ENCODE measurements at regions not wholly inside any gene's neighbourhood (a gene's known extent, or its start where the extent isn't known, plus 50 kb on each side); places are given as distances from the start of the nearest gene placed in this dataset.

- Histone ChIP-seq H3K27me3 (ENCODE audit: control insufficient read depth, insufficient read depth, low read length) (no peaks in the 10 kb centered on the region; the same call in 1 of the 2 replicates), H3K36me3 (ENCODE audit: control insufficient read depth, insufficient read depth, low read length) (no peaks in the 10 kb centered on the region), H3K4me3 (ENCODE audit: low read depth, low read length) (no peak overlapping the region), H3K4me1 (ENCODE audit: control insufficient read depth, insufficient read depth, low read length) (no peaks in the 10 kb centered on the region), H3K9me3 (ENCODE audit: control insufficient read depth, insufficient read depth, low read length) (no peaks in the 10 kb centered on the region), H3K9ac (ENCODE audit: low read depth, low read length) (no peak overlapping the region), H3K27ac (ENCODE audit: low read depth, low read length) (no peak overlapping the region)
These were observed 186.0 kb downstream of the PSMG1 start for GRCh38 chr21:38997051-38997842.

GRCh38 chr21:38996355-38996754 lies 186.9 kb downstream of the PSMG1 start:
- Histone ChIP-seq H3K36me3 (ENCODE audit: control insufficient read depth, insufficient read depth, low read length) (no peaks in the 10 kb centered on the region), H3K9me3 (ENCODE audit: control insufficient read depth, insufficient read depth, low read length) (no peaks in the 10 kb centered on the region), H3K27me3 (ENCODE audit: control insufficient read depth, insufficient read depth, low read length) (no peaks in the 10 kb centered on the region; the same call in 1 of the 2 replicates), H3K4me3 (ENCODE audit: low read depth, low read length) (no peak overlapping the region), H3K9ac (ENCODE audit: low read depth, low read length) (no peak overlapping the region), H3K27ac (ENCODE audit: low read depth, low read length) (no peak overlapping the region), H3K4me1 (ENCODE audit: control insufficient read depth, insufficient read depth, low read length) (no peaks in the 10 kb centered on the region)

GRCh38 chr21:38995731-38996130 lies 187.5 kb downstream of the PSMG1 start:
- Histone ChIP-seq H3K4me1 (ENCODE audit: control insufficient read depth, insufficient read depth, low read length) (peaks cover 2% of the 10 kb centered on the region; the same call in 1 of the 2 replicates), H3K4me3 (ENCODE audit: low read depth, low read length) (no peak overlapping the region), H3K27ac (ENCODE audit: low read depth, low read length) (no peak overlapping the region), H3K9ac (ENCODE audit: low read depth, low read length) (no peak overlapping the region), H3K36me3 (ENCODE audit: control insufficient read depth, insufficient read depth, low read length) (no peaks in the 10 kb centered on the region), H3K9me3 (ENCODE audit: control insufficient read depth, insufficient read depth, low read length) (no peaks in the 10 kb centered on the region), H3K27me3 (ENCODE audit: control insufficient read depth, insufficient read depth, low read length) (no peaks in the 10 kb centered on the region; the same call in 1 of the 2 replicates)

DNA sequence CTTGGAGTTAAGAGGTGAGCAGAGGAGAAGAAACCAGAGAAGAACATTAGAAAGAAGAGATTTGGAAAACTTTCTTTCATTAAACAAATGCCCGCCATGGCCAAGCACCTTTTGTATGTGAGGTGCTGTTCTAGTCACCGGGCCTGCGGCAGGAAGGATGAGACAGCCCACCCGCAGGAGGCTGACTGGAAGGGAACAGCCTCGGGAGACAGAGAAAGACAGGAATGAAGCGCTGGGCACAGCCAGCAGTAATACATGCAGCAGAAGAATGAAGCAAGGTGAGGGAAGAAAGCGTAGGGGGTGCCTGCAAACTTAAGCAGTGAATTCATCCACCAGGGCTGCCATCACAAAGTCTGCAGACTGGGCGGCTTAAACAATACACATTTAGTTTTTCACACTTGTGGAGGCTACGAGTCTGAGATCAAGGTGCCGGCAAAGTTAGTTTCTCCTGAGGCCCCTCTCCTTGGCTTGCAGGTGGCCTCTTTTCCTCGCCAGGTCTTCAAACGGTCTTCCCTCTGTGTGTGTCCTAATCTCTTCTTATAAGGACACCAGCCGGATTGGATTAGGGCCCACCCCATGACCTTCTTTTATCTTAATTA lies 188.1 kb downstream of the PSMG1 start:
- Histone ChIP-seq H3K4me1 (ENCODE audit: control insufficient read depth, insufficient read depth, low read length) (peaks cover 8% of the 10 kb centered on the region), H3K9ac (ENCODE audit: low read depth, low read length) (no peak overlapping the region; the same call in 1 of the 2 replicates)

DNA sequence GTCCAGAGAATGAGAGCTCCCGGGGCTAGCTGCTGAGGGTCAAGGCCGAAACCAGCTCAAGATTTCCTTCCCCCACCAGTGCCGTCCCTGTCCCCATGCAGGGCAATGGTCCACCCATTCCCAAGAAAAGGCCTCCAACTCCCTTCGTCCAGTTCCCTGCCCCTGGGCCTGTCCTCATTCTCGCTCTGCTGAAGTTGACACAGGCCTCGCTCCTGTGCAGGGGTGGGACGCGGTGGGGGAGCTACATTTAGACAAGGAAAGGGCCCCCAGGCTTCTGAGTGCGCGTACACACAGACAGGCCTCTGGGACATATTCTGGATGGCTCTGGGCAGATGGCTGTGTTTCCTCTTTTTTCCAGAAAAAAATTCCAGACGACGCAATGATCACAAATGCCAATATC lies 188.3 kb downstream of the ETS2 start:
- Histone ChIP-seq H3K4me3 (ENCODE audit: low read depth, low read length) (no peak overlapping the region), H3K27ac (ENCODE audit: low read depth, low read length) (no peak overlapping the region), H3K9me3 (ENCODE audit: control insufficient read depth, insufficient read depth, low read length) (no peaks in the 10 kb centered on the region), H3K9ac (ENCODE audit: low read depth, low read length) (no peak overlapping the region), H3K4me1 (ENCODE audit: control insufficient read depth, insufficient read depth, low read length) (peaks cover 18% of the 10 kb centered on the region), H3K27me3 (ENCODE audit: control insufficient read depth, insufficient read depth, low read length) (no peaks in the 10 kb centered on the region; the same call in 1 of the 2 replicates), H3K36me3 (ENCODE audit: control insufficient read depth, insufficient read depth, low read length) (no peaks in the 10 kb centered on the region)

More for the DNA sequence above, 188.1 kb downstream of the PSMG1 start:
- Histone ChIP-seq H3K4me3 (ENCODE audit: low read depth, low read length) (no peak overlapping the region), H3K36me3 (ENCODE audit: control insufficient read depth, insufficient read depth, low read length) (no peaks in the 10 kb centered on the region), H3K9me3 (ENCODE audit: control insufficient read depth, insufficient read depth, low read length) (no peaks in the 10 kb centered on the region), H3K27me3 (ENCODE audit: control insufficient read depth, insufficient read depth, low read length) (no peaks in the 10 kb centered on the region; the same call in 1 of the 2 replicates), H3K27ac (ENCODE audit: low read depth, low read length) (no peak overlapping the region)

GRCh38 chr21:38993561-38993960 lies 187.8 kb downstream of the ETS2 start:
- Histone ChIP-seq H3K27ac (ENCODE audit: low read depth, low read length) (no peak overlapping the region), H3K9ac (ENCODE audit: low read depth, low read length) (no peak overlapping the region), H3K36me3 (ENCODE audit: control insufficient read depth, insufficient read depth, low read length) (no peaks in the 10 kb centered on the region), H3K9me3 (ENCODE audit: control insufficient read depth, insufficient read depth, low read length) (no peaks in the 10 kb centered on the region), H3K4me3 (ENCODE audit: low read depth, low read length) (no peak overlapping the region), H3K27me3 (ENCODE audit: control insufficient read depth, insufficient read depth, low read length) (no peaks in the 10 kb centered on the region; the same call in 1 of the 2 replicates), H3K4me1 (ENCODE audit: control insufficient read depth, insufficient read depth, low read length) (peaks cover 23% of the 10 kb centered on the region)

DNA sequence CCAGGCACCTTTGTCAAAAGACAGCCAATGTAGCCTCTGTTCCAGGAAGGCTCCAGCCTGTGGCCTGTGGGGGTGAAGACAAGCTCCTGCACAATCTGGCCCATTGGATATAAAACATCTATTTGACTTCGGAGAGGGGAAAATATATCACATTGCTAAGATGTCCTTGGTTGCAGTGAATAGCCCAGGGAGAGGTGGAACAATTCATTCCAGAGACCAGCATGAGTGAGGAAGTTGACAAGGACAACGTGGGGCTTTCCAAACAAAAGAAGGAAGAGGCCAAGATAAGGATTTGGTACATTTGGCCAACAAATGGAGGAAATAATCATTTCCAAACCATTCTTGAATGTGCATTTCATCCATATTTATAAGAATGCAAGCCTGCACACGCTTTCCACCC lies 187.0 kb downstream of the ETS2 start:
- no peak overlapping the region for H3K4me3 ChIP-seq (ENCODE audit: low read depth, low read length)
- peaks cover 31% of the 10 kb centered on the region for H3K4me1 ChIP-seq (ENCODE audit: control insufficient read depth, insufficient read depth, low read length)
- H3K27ac ChIP-seq (ENCODE audit: low read depth, low read length), result no peak overlapping the region
- no peaks in the 10 kb centered on the region for H3K36me3 ChIP-seq (ENCODE audit: control insufficient read depth, insufficient read depth, low read length)
- H3K27me3 ChIP-seq (ENCODE audit: control insufficient read depth, insufficient read depth, low read length), result no peaks in the 10 kb centered on the region; the same call in 1 of the 2 replicates
- no peaks in the 10 kb centered on the region for H3K9me3 ChIP-seq (ENCODE audit: control insufficient read depth, insufficient read depth, low read length)
- H3K9ac ChIP-seq (ENCODE audit: low read depth, low read length), result no peak overlapping the region

GRCh38 chr21:38990424-38990794 lies 184.7 kb downstream of the ETS2 start:
- H3K4me3 ChIP-seq (ENCODE audit: low read depth, low read length), result no peak overlapping the region
- H3K4me1 ChIP-seq (ENCODE audit: control insufficient read depth, insufficient read depth, low read length), result peaks cover 40% of the 10 kb centered on the region
- H3K9me3 ChIP-seq (ENCODE audit: control insufficient read depth, insufficient read depth, low read length), result no peaks in the 10 kb centered on the region
- H3K27ac ChIP-seq (ENCODE audit: low read depth, low read length), result no peak overlapping the region
- no peaks in the 10 kb centered on the region for H3K36me3 ChIP-seq (ENCODE audit: control insufficient read depth, insufficient read depth, low read length)
- no peak overlapping the region for H3K9ac ChIP-seq (ENCODE audit: low read depth, low read length)
- H3K27me3 ChIP-seq (ENCODE audit: control insufficient read depth, insufficient read depth, low read length), result no peaks in the 10 kb centered on the region; the same call in 1 of the 2 replicates

DNA sequence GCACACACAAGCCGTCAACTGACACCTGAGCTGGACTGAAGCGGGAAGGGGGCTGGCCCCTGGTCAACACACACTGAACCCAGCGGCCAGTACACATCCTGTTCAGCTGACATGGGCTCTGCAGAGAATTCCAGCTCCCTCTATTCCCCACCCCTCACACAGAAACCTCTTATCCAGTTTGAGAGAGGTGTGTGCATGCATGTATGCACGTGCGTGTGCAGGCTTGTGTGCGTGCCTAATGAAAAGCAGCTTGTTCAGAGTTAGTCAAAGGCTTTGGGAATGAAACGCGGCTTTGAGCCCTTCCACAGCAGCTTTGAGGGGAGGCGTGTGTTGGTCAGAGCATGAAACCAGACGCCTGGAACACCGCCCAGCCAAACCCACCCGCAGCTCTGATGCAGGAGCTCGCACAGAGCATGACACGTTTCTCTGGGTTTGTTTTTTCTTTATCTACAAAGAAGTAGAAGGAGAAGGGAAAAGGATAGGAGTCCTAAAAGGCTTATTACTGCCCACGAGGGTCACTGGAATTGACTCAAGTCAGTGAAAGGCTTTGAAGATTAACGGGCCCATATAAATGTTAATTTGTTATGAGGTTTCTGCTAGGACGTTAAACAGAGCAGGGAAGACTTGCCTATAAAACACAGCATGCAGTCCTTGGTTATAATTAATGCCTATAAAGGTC lies 184.2 kb downstream of the ETS2 start:
- no peaks in the 10 kb centered on the region for H3K36me3 ChIP-seq (ENCODE audit: control insufficient read depth, insufficient read depth, low read length)
- H3K4me3 ChIP-seq (ENCODE audit: low read depth, low read length), result no peak overlapping the region
- H3K27ac ChIP-seq (ENCODE audit: low read depth, low read length), result no peak overlapping the region
- H3K9me3 ChIP-seq (ENCODE audit: control insufficient read depth, insufficient read depth, low read length), result no peaks in the 10 kb centered on the region
- H3K4me1 ChIP-seq (ENCODE audit: control insufficient read depth, insufficient read depth, low read length), result peaks cover 40% of the 10 kb centered on the region
- H3K9ac ChIP-seq (ENCODE audit: low read depth, low read length), result no peak overlapping the region
- no peaks in the 10 kb centered on the region for H3K27me3 ChIP-seq (ENCODE audit: control insufficient read depth, insufficient read depth, low read length)

DNA sequence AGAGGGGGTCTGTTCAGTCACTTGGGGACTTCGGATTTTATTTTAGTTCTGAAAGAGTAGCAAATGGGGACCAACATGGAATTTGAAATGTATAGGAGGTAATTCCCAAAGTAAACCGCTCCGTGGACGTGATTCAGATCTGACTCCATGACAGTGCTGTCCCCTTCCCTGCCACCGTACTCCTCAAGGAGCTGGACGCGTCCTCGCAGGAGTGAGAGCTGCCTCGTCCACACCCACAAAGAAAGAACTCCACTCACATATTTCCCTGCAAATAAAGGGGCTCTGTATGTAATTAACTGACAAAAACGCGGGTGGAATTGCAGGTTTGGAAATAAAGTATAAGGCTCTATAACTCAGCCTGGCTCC lies 183.6 kb downstream of the ETS2 start:
- no peak overlapping the region for H3K9ac ChIP-seq (ENCODE audit: low read depth, low read length)
- H3K27me3 ChIP-seq (ENCODE audit: control insufficient read depth, insufficient read depth, low read length), result no peaks in the 10 kb centered on the region
- H3K27ac ChIP-seq (ENCODE audit: low read depth, low read length), result no peak overlapping the region
- no peak overlapping the region for H3K4me3 ChIP-seq (ENCODE audit: low read depth, low read length)
- no peaks in the 10 kb centered on the region for H3K9me3 ChIP-seq (ENCODE audit: control insufficient read depth, insufficient read depth, low read length)
- no peaks in the 10 kb centered on the region for H3K36me3 ChIP-seq (ENCODE audit: control insufficient read depth, insufficient read depth, low read length)
- peaks cover 40% of the 10 kb centered on the region for H3K4me1 ChIP-seq (ENCODE audit: control insufficient read depth, insufficient read depth, low read length)

Data from HUES48 (cell line).